22Rv1 (cell line): ENCODE measurements at regions not wholly inside any gene's neighbourhood (a gene's known extent, or its start where the extent isn't known, plus 50 kb on each side); places are given as distances from the start of the nearest gene placed in this dataset.
"Not testable (repeated sequence)": the region's sequence is repeated elsewhere in the genome, so short reads cannot be mapped to it uniquely, and the experiment has no call there.

Source experiments
- H3K27ac ChIP-seq: fragments of 450-650 bp; 2 replicates; pipeline ENCODE4 v1.5.1; 2017
- CTCF ChIP-seq: fragments of 450-650 bp; IDR thresholded peaks from 2 replicates; pipeline ENCODE4 v1.5.1; 2017; ENCODE audit warnings: mild to moderate bottlenecking
- ZFX ChIP-seq: fragments of 450-650 bp; IDR thresholded peaks from 2 replicates; pipeline ENCODE4 v1.6.1; 2017; ENCODE audit warnings: antibody characterized with exemption, borderline replicate concordance

- no peak overlapping the region for H3K27ac ChIP-seq
- no peak for TF ChIP-seq ZFX
- TF ChIP-seq CTCF: no peak
Measured at GRCh38 chr6:137610702-137611101, 116.5 kb upstream of the OLIG3 start.

- TF ChIP-seq ZFX: no peak
- no peak for TF ChIP-seq CTCF
- no peak overlapping the region for H3K27ac ChIP-seq
Measured at GRCh38 chr6:137623293-137623692, 129.1 kb upstream of the OLIG3 start.

GRCh38 chr6:137625100-137625661 is 131.0 kb upstream of the OLIG3 start:
- TF ChIP-seq CTCF (no peak), ZFX (no peak)
- no peak overlapping the region for H3K27ac ChIP-seq

- no peak overlapping the region for H3K27ac ChIP-seq
- TF ChIP-seq ZFX (no peak), CTCF (peak; percentile 14; the same call in 1 of the 2 replicates)
Measured at GRCh38 chr6:137625808-137626207, 131.6 kb upstream of the OLIG3 start.

GRCh38 chr6:137630666-137631065 is 136.5 kb upstream of the OLIG3 start:
- TF ChIP-seq ZFX (no peak), CTCF (no peak)
- no peak overlapping the region for H3K27ac ChIP-seq

- no peak for TF ChIP-seq CTCF
- TF ChIP-seq ZFX: no peak
Measured at GRCh38 chr6:137631323-137631722, 137.1 kb upstream of the OLIG3 start.

GRCh38 chr6:137634177-137634576 is 140.0 kb upstream of the OLIG3 start:
- H3K27ac ChIP-seq: not testable (repeated sequence)

More at GRCh38 chr6:137631323-137631722, 137.1 kb upstream of the OLIG3 start:
- H3K27ac ChIP-seq: no peak overlapping the region

GRCh38 chr6:137637121-137637520 is 142.9 kb upstream of the OLIG3 start:
- no peak overlapping the region for H3K27ac ChIP-seq
- TF ChIP-seq CTCF (no peak), ZFX (no peak)
